ENCODE measurements at regions not wholly inside any gene's neighbourhood (a gene's known extent, or its start where the extent isn't known, plus 50 kb on each side); places are given as distances from the start of the nearest gene placed in this dataset.

- H3K9me3 ChIP-seq (ENCODE audit: low read depth, low read length): no peaks in the 10 kb centered on the region
- no peaks in the 10 kb centered on the region for H3K36me3 ChIP-seq (ENCODE audit: insufficient read depth, low read length)
- H3K4me2 ChIP-seq (ENCODE audit: insufficient read depth, low read length): no peak overlapping the region
- no peak for DNase-seq (ENCODE audit: insufficient read length, low spot score, missing footprints)
- H3K4me1 ChIP-seq (ENCODE audit: insufficient read depth, low read length): no peaks in the 10 kb centered on the region
- H3K4me3 ChIP-seq (ENCODE audit: insufficient read depth, low read length): no peak overlapping the region
- no peaks in the 10 kb centered on the region for H3K27me3 ChIP-seq (ENCODE audit: insufficient read depth, low read length)
- H3K27ac ChIP-seq (ENCODE audit: low read depth, low read length): no peak overlapping the region
- TF ChIP-seq CTCF (IDR thresholded peaks at IDR 0.05; ENCODE audit: extremely low read depth, low read depth, low read length): no peak
- no peaks in the 10 kb centered on the region for H4K20me1 ChIP-seq (ENCODE audit: insufficient read depth, low read length)
- H2AFZ ChIP-seq (ENCODE audit: low read length): no peak overlapping the region
- H3K79me2 ChIP-seq (ENCODE audit: insufficient read depth, low read length): no peaks in the 10 kb centered on the region
Measured at GRCh38 chr19:28889941-28890670, 322.8 kb downstream of the UQCRFS1 start.

GRCh38 chr19:28887920-28888618 lies 324.9 kb downstream of the UQCRFS1 start:
- Histone ChIP-seq H3K27me3 (ENCODE audit: insufficient read depth, low read length) (no peaks in the 10 kb centered on the region), H3K27ac (ENCODE audit: low read depth, low read length) (no peak overlapping the region), H3K79me2 (ENCODE audit: insufficient read depth, low read length) (no peaks in the 10 kb centered on the region), H4K20me1 (ENCODE audit: insufficient read depth, low read length) (no peaks in the 10 kb centered on the region), H2AFZ (ENCODE audit: low read length) (no peak overlapping the region), H3K9me3 (ENCODE audit: low read depth, low read length) (no peaks in the 10 kb centered on the region), H3K4me3 (ENCODE audit: insufficient read depth, low read length) (no peak overlapping the region), H3K36me3 (ENCODE audit: insufficient read depth, low read length) (no peaks in the 10 kb centered on the region), H3K4me1 (ENCODE audit: insufficient read depth, low read length) (no peaks in the 10 kb centered on the region), H3K4me2 (ENCODE audit: insufficient read depth, low read length) (no peak overlapping the region)
- no peak for DNase-seq (ENCODE audit: insufficient read length, low spot score, missing footprints)
- no peak for TF ChIP-seq CTCF (IDR thresholded peaks at IDR 0.05; ENCODE audit: extremely low read depth, low read depth, low read length)

- TF ChIP-seq CTCF (IDR thresholded peaks at IDR 0.05; ENCODE audit: extremely low read depth, low read depth, low read length): no peak
- Histone ChIP-seq H3K79me2 (ENCODE audit: insufficient read depth, low read length) (no peaks in the 10 kb centered on the region), H3K9me3 (ENCODE audit: low read depth, low read length) (no peaks in the 10 kb centered on the region), H3K4me1 (ENCODE audit: insufficient read depth, low read length) (no peaks in the 10 kb centered on the region), H3K27ac (ENCODE audit: low read depth, low read length) (no peak overlapping the region), H4K20me1 (ENCODE audit: insufficient read depth, low read length) (no peaks in the 10 kb centered on the region), H3K4me2 (ENCODE audit: insufficient read depth, low read length) (no peak overlapping the region), H3K4me3 (ENCODE audit: insufficient read depth, low read length) (no peak overlapping the region), H3K36me3 (ENCODE audit: insufficient read depth, low read length) (no peaks in the 10 kb centered on the region), H2AFZ (ENCODE audit: low read length) (no peak overlapping the region), H3K27me3 (ENCODE audit: insufficient read depth, low read length) (no peaks in the 10 kb centered on the region)
- no peak for DNase-seq (ENCODE audit: insufficient read length, low spot score, missing footprints)
Measured at GRCh38 chr19:28886708-28887107, 326.2 kb downstream of the UQCRFS1 start.

GRCh38 chr19:28885965-28886364 lies 327.0 kb downstream of the UQCRFS1 start:
- Histone ChIP-seq H4K20me1 (ENCODE audit: insufficient read depth, low read length) (no peaks in the 10 kb centered on the region), H3K4me1 (ENCODE audit: insufficient read depth, low read length) (no peaks in the 10 kb centered on the region), H3K4me2 (ENCODE audit: insufficient read depth, low read length) (no peak overlapping the region), H3K36me3 (ENCODE audit: insufficient read depth, low read length) (no peaks in the 10 kb centered on the region), H3K27ac (ENCODE audit: low read depth, low read length) (no peak overlapping the region), H2AFZ (ENCODE audit: low read length) (no peak overlapping the region), H3K9me3 (ENCODE audit: low read depth, low read length) (no peaks in the 10 kb centered on the region), H3K27me3 (ENCODE audit: insufficient read depth, low read length) (no peaks in the 10 kb centered on the region), H3K4me3 (ENCODE audit: insufficient read depth, low read length) (no peak overlapping the region), H3K79me2 (ENCODE audit: insufficient read depth, low read length) (no peaks in the 10 kb centered on the region)
- DNase-seq (ENCODE audit: insufficient read length, low spot score, missing footprints): no peak
- TF ChIP-seq CTCF (IDR thresholded peaks at IDR 0.05; ENCODE audit: extremely low read depth, low read depth, low read length): no peak

Measured in osteoblast (primary cell).